ENCODE measurements at regions not wholly inside any gene's neighbourhood (a gene's known extent, or its start where the extent isn't known, plus 50 kb on each side); places are given as distances from the start of the nearest gene placed in this dataset.

GRCh38 chr12:127038761-127039160, 1228.2 kb upstream of the TMEM132C start:
- Histone ChIP-seq H3K27me3 (ENCODE audit: insufficient read depth, low read length) (no peaks in the 10 kb centered on the region), H3K9me3 (ENCODE audit: low read length) (no peaks in the 10 kb centered on the region), H3K4me1 (ENCODE audit: insufficient read depth, low read length, severe bottlenecking) (no peaks in the 10 kb centered on the region), H3K79me2 (ENCODE audit: insufficient read depth, low read length) (no peaks in the 10 kb centered on the region), H4K20me1 (ENCODE audit: insufficient read depth, low read length) (no peaks in the 10 kb centered on the region), H2AFZ (ENCODE audit: low read length) (no peak overlapping the region), H3K4me3 (ENCODE audit: low read depth, low read length, poor library complexity, severe bottlenecking) (no peak overlapping the region), H3K27ac (ENCODE audit: low read depth, low read length, poor library complexity, severe bottlenecking) (no peak overlapping the region), H3F3A (ENCODE audit: insufficient read depth, low read length) (no peaks in the 10 kb centered on the region), H3K4me2 (ENCODE audit: low read length) (no peak overlapping the region), H3K9me2 (ENCODE audit: low read depth, low read length) (no peaks in the 10 kb centered on the region), H3K9ac (ENCODE audit: low read length) (no peak overlapping the region), H3K36me3 (ENCODE audit: insufficient read depth, low read length) (no peaks in the 10 kb centered on the region)
- TF ChIP-seq EZH2 (IDR thresholded peaks at IDR 0.05; ENCODE audit: borderline replicate concordance, low read length): no peak
- TF ChIP-seq CTCF (IDR thresholded peaks at IDR 0.05; ENCODE audit: low read length): no peak

GRCh38 chr12:127041985-127042625, 1224.9 kb upstream of the TMEM132C start:
- Histone ChIP-seq H3K27ac (ENCODE audit: low read depth, low read length, poor library complexity, severe bottlenecking) (no peak overlapping the region), H4K20me1 (ENCODE audit: insufficient read depth, low read length) (no peaks in the 10 kb centered on the region), H3K79me2 (ENCODE audit: insufficient read depth, low read length) (no peaks in the 10 kb centered on the region), H3K36me3 (ENCODE audit: insufficient read depth, low read length) (no peaks in the 10 kb centered on the region), H3F3A (ENCODE audit: insufficient read depth, low read length) (no peaks in the 10 kb centered on the region), H3K4me2 (ENCODE audit: low read length) (no peak overlapping the region), H3K27me3 (ENCODE audit: insufficient read depth, low read length) (no peaks in the 10 kb centered on the region), H3K4me1 (ENCODE audit: insufficient read depth, low read length, severe bottlenecking) (no peaks in the 10 kb centered on the region), H3K4me3 (ENCODE audit: low read depth, low read length, poor library complexity, severe bottlenecking) (no peak overlapping the region), H3K9me3 (ENCODE audit: low read length) (no peaks in the 10 kb centered on the region), H3K9ac (ENCODE audit: low read length) (no peak overlapping the region), H3K9me2 (ENCODE audit: low read depth, low read length) (no peaks in the 10 kb centered on the region), H2AFZ (ENCODE audit: low read length) (no peak overlapping the region)
- TF ChIP-seq CTCF (IDR thresholded peaks at IDR 0.05; ENCODE audit: low read length): no peak
- TF ChIP-seq EZH2 (IDR thresholded peaks at IDR 0.05; ENCODE audit: borderline replicate concordance, low read length): no peak

- H3F3A ChIP-seq (ENCODE audit: insufficient read depth, low read length): no peaks in the 10 kb centered on the region
- H2AFZ ChIP-seq (ENCODE audit: low read length): no peak overlapping the region
- H3K9me2 ChIP-seq (ENCODE audit: low read depth, low read length): no peaks in the 10 kb centered on the region
- no peaks in the 10 kb centered on the region for H3K9me3 ChIP-seq (ENCODE audit: low read length)
- no peak overlapping the region for H3K27ac ChIP-seq (ENCODE audit: low read depth, low read length, poor library complexity, severe bottlenecking)
- H3K79me2 ChIP-seq (ENCODE audit: insufficient read depth, low read length): no peaks in the 10 kb centered on the region
- H3K36me3 ChIP-seq (ENCODE audit: insufficient read depth, low read length): no peaks in the 10 kb centered on the region
- H3K4me1 ChIP-seq (ENCODE audit: insufficient read depth, low read length, severe bottlenecking): no peaks in the 10 kb centered on the region
- TF ChIP-seq CTCF (IDR thresholded peaks at IDR 0.05; ENCODE audit: low read length) (no peak), EZH2 (IDR thresholded peaks at IDR 0.05; ENCODE audit: borderline replicate concordance, low read length) (no peak)
- no peaks in the 10 kb centered on the region for H3K27me3 ChIP-seq (ENCODE audit: insufficient read depth, low read length)
- no peaks in the 10 kb centered on the region for H4K20me1 ChIP-seq (ENCODE audit: insufficient read depth, low read length)
- H3K4me3 ChIP-seq (ENCODE audit: low read depth, low read length, poor library complexity, severe bottlenecking): no peak overlapping the region
- no peak overlapping the region for H3K4me2 ChIP-seq (ENCODE audit: low read length)
- H3K9ac ChIP-seq (ENCODE audit: low read length): no peak overlapping the region
Observed at GRCh38 chr12:127043731-127044130, 1223.2 kb upstream of the TMEM132C start.
